GF-D8 (cell line): ENCODE measurements at regions not wholly inside any gene's neighbourhood (a gene's known extent, or its start where the extent isn't known, plus 50 kb on each side); places are given as distances from the start of the nearest gene placed in this dataset.

Experiments used
- DNase-seq: peaks from one replicate; lab custom pipeline; 2025; lab: John Stamatoyannopoulos, UW

DNA sequence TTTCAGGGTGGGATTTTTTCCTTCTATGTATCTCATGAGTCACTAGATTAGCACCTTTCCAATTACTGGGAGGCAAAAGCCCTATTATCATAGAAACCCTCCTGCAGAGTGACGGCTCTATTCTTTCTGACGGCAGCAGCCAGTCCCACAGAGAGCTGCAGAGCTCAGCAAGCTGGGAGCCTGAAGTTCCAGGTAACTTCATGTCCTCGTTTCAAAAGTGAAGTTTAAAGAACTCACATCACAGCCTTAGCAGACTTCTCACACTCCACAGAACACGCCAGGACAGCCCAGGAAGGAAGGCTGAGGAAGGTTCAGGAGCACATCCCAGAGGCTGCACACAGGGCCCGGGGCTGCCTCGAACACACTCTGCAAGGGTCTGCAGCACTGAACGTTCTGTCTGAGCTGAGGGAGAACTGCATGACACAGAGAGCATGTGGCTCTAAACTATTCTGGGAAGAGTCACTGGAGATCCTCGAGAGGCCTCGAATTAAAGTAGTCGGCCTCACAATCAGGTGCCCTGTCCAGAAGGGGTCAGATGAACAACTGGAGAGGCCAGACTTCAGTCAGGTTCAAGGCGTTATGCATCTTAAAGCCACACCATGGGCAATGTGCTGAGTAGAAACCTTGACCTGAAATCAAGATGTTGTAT, 104.2 kb upstream of the DRD2 start:
- DNase-seq: no peak

DNA sequence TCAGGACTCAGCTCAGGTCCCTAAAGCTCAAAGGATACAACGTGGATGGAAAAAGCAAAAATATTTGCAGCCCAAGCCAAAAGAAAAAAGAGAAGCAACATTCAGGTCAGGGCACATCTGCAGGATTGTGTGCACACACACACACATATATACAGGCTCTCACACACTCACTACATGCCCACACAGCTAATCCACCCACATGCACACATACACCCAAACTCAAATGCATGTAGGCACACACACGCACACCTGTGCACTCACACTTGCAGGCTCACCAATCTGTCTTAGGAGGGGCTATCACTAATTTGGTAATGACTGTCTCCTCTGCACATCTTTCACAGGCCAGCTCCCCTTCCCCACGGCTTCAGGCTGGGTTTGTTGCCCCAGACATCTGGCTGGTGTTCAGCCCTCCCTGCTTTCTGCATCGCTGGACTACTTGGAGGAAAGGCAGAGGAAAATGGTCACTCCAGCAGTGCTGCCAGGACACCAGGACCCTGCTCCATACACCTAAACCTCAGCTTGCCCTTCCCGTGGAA, 103.6 kb upstream of the DRD2 start:
- no peak for DNase-seq

DNA sequence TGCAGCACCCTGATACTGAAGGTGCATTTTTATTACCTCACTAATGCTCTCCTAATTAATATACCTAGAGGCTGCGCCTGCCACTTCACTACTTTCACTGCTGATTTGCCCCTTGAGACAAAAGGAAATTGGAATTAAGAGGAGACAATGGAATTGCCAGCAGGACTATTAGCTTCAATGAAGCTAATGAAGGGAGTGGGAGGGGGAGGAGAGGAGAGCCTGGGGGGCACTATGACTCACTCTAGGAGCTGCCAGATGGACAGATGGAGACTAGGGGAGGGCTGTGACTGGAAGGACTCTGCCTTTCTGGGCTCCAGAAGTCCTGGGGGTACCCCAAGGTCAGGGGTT, 102.8 kb upstream of the DRD2 start:
- DNase-seq: no peak

DNA sequence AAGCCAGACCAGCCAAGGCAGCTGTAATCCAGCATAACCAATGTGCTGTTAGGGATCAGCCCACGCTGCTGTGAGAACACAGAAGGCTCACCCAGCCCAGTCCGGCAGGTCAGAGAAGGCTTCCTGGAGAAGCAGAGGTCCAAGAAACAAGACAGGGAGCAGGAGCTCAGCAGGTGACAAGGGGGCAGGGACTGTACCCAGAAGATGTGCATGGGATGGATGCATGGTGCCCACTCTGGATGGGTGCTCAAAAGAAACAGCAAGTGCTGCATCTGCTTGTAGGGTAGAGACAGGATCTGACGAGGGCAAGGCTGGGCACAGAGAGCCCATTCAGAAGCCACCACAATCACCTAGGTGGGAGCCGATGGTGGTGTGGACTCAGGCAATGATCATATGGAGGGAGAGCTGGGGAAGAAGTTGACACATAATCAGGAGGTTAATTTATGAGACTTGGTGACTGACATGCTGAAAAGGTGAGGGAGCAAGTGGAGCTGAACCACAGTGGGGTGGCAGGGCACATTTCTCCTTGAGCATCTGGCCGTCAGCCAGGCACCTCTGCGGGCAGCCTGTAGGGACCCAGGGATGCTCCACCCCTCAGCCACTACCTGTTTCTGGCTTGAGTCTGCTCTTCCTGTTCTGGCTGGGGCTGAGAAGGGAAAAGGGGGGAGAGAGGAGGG, 102.3 kb upstream of the DRD2 start:
- no peak for DNase-seq

DNA sequence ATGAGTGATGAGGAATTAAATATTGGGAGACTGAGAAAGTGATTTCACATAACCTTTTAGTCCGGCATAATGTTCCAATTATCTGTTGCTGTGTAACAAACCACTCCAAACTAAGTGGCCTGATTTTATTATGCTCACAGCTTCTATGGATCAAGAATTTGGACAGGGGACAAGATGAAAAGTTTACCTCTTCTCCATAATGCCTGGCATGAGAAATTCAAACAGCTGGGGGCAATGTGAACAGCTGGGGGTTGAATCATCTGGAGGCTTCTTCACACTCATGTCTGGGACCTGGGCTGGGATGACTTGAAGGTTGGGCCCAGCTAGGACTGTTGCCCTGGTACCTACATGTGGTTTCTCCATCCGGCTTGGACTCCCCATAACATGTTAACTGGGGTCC, 99.4 kb upstream of the DRD2 start:
- no peak for DNase-seq

DNA sequence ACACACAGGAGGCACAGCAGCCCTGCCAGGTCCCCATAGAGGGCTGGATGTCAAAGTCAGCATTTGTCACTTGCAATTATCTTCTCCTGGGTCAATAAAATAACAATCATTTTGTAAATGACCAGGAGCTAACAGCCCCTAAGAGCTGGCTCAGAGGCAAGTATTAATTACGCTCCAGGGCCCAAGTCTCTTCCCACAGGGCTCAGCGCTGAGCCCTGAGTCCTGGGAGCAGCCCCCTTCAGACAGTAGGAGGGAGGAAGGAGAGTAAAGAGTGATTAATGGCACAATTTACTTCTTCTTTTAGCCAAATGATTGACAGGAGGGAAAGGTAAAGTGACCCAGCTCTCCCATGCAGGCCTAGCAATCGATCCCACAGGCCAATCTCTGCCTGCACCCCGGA, 99.0 kb upstream of the DRD2 start:
- no peak for DNase-seq

DNA sequence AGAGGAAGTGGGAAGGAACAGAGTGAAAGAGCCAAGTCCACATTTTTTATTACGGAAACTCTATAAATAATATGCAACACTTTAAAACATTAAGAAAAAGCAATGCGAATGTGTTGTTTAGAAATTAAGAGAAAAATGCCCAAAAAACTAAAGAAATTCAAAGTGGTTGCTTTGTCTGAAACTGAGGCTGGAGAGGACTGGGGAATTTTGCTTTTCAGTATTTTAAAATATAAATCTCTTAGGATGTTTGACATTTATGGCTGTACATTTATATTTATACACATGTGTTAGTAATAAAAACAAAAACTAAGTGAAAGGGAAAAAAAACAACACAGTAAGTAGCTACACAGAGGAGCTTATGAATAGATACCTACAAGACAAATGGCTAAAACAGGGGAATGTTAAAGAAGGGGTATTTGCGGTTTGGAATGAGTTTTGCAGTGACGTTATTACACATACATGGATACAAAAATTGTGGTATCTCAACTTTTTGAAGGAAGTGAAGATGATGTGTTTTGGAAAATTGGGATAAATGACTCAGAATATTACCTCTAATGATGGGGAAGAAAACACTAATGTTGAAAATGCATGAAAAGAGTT, 97.0 kb upstream of the DRD2 start:
- DNase-seq: no peak

DNA sequence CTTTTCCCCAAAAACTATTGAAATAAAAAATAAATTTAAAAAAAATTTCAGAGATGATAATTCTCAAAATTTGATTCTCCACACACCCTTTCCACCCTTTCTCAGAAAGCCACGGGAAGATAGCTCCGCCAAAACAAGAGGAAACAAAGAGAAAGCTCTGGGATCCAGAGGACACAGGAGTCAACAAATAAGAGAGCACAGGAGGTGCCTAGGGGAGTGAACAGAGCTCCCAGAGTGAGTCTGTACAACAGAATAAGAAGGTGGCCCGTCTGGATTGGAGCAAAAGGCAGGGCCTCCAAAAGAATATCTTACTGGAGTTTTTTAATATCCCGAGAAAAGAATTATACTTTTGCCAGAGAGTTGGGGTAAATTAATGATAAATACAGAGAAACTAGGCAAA, 96.3 kb upstream of the DRD2 start:
- no peak for DNase-seq

DNA sequence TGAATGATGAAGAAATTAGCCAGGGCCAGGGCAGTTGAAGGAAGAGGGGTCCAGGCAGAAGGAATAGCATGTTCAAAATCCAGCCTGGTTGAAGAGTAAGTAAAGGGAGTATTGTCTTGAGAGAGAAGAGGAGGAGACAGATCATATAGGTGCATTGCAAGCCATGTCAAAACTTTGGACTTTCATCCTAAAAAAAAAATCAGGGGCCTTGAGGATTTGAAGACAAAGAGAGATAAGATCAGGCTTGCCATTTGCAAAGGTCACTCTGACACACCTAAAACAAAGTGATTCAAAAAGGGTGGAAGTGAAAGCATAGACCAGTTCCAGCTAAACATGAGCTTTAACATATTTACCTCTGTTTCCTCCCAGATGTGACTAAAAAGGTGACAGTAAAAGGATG, 95.7 kb upstream of the DRD2 start:
- no peak for DNase-seq

DNA sequence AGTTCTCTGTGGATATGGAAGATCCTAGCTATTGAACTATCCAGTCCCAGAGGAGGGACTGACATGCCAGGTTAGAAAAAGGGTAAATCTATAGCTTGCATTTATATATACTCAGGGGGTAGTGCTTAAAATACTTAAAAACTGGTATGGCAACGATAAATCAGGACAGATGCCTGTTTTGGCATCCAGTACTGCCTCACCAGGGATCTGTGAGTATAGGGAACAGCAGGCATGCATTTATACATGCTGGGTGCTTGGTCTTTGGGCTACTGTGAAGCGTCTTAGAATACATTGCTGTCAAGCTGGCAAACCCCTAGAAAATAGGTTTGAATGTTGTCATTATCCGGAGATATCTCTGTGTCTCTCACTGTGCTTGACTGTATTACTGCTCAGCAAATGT, 94.2 kb upstream of the DRD2 start:
- no peak for DNase-seq

DNA sequence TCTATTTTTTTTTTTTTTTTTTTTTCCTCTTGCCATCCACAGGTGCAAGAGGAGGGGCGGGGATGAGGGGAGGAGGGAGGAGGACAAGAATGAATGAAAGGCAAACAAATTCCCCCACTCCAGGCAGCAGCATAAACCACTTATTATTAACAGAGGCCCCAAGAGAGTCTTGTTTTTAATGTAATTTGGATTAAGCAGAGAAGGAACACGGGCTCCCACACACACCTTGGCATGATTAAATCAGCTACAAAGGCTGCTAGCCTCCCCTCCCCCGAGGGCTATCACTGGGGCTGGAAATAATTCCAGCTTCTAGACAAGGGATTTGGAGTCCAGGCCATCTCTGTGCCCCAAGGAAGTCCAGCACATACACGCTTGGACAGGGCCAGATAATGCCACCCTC, 93.4 kb upstream of the DRD2 start:
- DNase-seq: no peak

DNA sequence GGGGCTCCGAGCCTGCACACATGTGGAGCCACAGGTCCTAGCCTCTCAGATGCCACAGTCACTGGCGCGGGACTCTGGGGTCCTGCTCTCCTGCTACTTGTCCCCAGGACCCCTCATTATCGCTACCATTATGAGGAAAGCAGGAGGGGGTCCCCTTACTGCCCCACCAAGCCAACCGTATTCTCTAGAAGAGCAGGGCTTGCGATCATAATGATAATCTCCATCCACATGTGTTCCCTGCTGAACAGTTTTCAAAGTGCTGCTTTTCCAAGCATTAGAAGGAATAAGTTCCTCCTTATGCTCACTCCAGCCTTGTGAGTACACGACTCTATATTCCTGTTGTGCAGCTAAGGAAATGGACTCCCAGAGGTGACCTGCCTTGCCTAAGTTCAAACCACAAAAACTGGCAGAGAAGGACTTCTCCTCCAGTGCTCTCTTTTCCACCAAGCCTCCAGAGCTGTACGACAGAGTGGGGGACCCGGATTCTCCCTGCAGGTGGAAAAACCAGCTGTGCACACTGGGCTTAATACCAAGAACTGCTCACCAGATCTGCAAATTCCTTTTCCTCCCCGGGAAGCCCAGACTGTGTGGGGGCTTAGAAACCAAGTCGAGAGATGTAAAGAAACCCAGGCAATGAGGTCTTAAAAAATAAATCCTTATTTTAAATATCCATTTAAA, 92.8 kb upstream of the DRD2 start:
- no peak for DNase-seq

DNA sequence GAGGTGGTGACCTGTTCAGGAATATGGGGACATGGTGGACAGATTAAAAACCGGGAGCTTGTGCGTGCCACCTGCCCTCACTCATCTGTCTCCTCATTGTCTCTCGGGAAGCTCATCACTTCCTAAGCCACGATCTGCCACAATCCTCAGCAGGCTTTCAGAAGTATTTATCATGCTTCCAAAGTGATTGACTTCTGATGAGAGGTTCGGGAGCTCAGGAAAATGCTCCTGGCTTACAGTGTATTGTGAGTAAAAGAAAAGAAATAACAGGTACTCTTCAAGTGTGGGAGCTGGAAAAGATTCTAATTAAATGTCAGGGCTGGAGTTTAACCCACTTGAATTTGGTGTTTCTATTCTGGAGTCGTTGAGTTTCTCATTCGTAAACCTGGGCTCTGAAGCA, 91.9 kb upstream of the DRD2 start:
- DNase-seq: no peak

DNA sequence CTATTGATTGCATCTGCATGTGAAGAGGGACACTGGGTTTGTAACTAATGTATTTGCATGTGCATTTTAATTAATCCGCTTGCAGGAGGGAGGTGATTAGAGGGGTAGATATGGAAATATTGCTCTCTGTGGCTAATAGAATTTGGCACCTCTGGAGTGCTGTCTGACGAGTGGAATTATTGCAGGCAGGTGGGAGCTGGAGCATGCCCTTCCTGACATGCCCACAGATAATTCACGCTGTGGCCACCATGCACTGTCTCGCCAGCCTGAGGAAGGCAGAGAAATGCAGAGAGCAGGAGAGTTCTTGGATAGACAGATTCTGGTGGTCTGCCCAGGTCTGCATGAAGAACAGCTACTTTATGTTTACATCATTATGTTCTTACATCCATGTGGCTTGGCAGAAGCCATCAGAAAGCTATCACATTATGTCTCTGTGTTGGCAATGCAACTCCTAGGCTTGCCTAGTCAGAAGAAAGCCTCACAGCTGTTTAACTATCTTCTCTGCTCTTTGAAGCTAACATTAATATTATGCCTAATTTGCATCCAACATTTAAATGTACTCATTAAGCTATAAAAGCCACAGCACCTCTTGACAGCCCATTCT, 89.4 kb upstream of the DRD2 start:
- DNase-seq: no peak

DNA sequence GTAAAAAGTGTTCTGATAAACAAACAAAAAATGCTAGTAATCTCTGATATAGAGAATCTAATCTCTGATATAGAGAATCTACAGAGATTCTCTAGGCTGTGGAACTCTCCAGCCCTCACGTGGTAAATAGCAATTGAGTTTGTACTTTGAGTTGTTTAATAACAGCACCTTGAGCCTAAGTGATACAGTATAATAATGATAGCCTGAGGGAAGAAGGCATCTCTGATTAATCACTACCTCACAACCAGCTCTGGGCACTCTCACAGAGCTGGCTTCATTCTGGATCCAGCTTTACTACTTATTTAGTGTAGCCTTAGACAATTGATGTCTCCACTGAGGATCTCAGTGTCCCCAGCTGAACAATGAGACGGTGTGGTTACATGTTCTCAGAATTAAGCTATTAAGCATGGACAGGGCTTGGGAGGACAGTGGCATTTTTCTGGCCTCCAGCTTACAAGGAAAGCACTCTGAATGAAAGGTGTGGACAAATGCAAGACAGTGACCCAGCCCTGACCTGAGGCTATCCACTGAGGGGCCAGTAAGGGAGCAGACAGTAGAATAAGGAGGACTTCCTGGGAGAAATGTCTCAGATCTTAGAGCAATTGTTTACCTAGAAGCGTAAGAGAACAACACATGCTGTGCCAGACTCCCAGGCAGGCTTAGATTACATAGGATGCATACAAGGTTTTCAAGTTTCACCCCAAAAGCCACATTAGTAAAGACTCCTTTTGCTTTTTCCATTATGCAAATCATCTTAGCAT, 88.7 kb upstream of the DRD2 start:
- no peak for DNase-seq

DNA sequence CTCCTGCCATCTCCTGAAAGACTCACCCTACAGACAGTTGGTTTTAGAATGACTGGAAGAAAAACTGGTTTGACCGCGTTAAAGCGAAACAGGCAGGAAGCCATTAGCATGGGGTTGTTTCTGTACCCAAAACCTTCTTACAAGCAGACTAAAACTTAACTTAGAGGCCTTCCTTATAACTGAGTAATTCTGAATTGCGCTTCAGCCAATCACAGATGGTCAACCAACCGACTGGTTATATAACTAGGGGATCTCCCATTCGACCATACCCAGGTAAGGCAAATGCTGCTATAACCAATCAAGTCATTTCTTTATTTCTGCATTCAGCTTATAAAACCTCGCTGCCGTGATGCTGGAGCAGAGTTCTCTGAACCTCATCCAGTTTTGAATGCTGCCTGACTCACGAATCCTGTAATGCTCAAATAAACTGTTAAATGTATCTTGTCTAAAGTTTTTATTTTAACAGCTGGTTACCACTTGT, 87.8 kb upstream of the DRD2 start:
- no peak for DNase-seq

DNA sequence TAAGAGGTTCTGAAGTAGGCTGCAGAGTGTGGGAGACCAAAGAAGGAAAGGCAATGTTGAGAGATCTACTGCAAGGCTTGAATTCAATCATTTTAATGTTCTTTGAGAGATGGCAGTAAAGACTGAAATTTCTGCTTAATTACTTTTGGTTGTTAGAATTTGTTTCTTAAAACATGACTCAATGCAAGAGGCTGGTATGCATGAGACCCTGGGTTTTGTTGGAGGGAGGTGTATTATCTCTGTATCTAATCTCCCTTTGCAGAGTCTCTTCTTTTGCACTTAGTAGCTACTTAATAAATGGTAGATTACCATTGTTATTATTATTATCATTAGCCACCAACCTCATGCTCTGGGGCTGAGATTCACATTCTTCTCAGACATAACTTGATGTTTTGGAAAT, 87.4 kb upstream of the DRD2 start:
- no peak for DNase-seq

DNA sequence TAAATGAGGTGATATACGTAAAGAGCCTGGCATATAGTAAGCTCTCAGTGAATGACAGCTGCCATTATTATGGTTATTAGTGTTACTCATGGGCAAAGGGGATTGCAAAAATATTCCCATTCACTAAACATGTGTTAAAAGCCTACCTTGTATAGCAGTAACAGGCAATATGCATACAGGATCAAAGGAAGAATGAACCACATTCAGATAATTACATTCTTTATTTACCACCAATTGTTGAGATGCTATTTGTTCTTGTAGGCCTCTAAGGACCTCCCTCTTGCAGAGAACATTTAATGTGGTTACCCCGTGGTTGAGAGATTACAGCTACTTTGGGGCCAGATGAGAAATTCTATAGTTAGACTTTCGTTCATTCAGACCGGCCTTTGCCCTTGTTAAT, 82.7 kb upstream of the DRD2 start:
- no peak for DNase-seq

DNA sequence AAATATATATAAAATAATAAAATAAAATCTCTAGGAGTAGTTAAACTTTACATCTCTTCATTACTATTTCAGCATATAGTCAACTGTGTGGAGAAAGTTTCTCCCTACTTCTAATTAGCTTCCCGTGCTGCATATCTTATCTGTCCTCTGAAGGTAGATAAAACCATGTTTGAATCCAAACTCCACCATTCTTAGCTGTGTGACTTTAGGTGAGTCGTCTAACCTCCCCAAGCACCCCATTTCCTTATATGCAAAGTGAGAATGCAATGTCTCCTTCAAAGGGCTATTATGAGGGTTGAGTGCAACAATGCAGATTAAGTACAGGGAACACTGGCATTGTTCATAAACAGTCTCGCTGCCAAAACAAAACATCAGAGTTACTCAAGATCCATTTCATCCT, 80.8 kb upstream of the DRD2 start:
- DNase-seq: no peak

DNA sequence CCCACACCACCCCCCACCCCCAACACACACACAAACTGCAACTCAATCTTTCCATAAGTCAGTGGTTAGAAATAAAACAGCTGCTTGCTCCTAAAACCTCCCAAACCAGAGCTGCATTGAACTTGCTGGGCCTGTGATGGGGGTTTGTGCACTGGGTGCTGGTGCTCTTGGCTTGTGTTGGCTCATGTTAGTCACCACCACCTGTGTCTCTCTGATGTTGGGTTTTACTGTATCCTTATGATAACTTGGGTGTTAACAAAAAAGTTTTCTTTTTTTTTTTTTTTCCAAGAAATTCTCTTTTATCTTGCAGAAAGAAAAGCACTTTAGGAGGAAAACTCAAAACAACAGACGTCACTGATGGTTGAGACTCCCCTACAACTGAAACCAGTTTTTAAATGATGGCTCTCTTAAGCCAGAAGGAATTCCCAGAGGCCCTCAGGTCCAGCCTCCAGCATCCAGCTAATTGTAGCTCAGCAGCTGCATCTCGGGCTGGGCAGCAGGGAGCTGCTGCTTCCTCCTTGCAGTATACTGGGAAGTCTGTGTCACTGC, 79.9 kb upstream of the DRD2 start:
- DNase-seq: no peak

DNA sequence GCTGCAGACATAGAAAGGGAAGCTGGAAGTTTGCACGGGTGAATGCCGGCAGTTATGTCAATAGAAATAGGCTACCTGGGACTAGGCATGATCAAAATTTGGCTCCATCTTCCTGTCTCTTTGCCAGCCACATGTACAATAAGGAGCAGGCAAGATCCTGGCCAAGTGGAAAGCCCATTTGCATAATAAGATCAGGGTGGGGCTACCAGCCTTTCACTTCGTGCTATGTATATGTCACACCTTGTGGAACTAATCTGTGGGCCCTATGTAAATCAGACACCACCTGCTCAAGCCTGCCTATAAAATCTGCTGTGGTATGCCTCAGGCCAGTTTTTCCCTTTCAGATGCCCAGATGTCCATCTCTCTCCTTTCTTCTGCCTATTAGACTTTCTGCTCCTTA, 79.3 kb upstream of the DRD2 start:
- DNase-seq: no peak

DNA sequence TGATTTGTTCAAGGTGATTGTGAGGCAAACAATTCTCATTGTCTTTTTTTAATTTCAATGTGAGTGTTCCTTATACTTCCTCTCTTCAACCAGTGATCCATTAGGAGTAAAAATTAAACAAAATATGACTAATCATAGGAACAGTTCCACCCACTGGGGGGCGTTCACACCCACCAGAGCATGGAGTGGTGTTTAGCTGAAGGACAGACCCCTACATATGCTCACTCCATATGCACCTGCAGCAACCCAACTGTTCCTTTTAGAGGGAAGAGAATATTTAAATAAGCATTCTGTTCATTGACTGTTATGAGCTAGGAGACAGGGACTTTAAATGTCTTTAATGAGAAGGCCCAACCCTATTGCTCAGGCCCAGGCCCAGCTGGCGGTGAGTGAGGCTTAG, 78.7 kb upstream of the DRD2 start:
- no peak for DNase-seq
